HG02970 (cell line): ENCODE measurements at regions not wholly inside any gene's neighbourhood (a gene's known extent, or its start where the extent isn't known, plus 50 kb on each side); places are given as distances from the start of the nearest gene placed in this dataset.

Experiments used
- ATAC-seq: cut with Tn5 transposase; IDR thresholded peaks from one replicate; pipeline ENCODE4 v1.9.1; 2021; ENCODE audit warnings: mild to moderate bottlenecking, moderate library complexity, moderate number of reproducible peaks; ENCODE audit not compliant: unreplicated experiment, low FRiP score

- ATAC-seq, result no peak
These were observed 964.2 kb downstream of the JRKL start for GRCh38 chr11:97354026-97354425.

- no peak for ATAC-seq
These were observed 964.8 kb downstream of the JRKL start for GRCh38 chr11:97354576-97354975.

- no peak for ATAC-seq
These were observed 965.4 kb downstream of the JRKL start for GRCh38 chr11:97355230-97355629.

- no peak for ATAC-seq
These were observed 966.3 kb downstream of the JRKL start for GRCh38 chr11:97356144-97356543.

GRCh38 chr11:97359016-97359415 is 969.2 kb downstream of the JRKL start:
- ATAC-seq, result no peak

GRCh38 chr11:97361812-97362378 is 972.1 kb downstream of the JRKL start:
- ATAC-seq, result no peak

GRCh38 chr11:97363331-97363730 is 973.5 kb downstream of the JRKL start:
- no peak for ATAC-seq

- no peak for ATAC-seq
These were observed 974.2 kb downstream of the JRKL start for GRCh38 chr11:97364047-97364446.

- ATAC-seq, result no peak
These were observed 977.7 kb downstream of the JRKL start for GRCh38 chr11:97367406-97368083.

- no peak for ATAC-seq
These were observed 999.5 kb downstream of the JRKL start for GRCh38 chr11:97389270-97389669.

GRCh38 chr11:97398246-97398645 is 1008.4 kb downstream of the JRKL start:
- ATAC-seq, result no peak

- ATAC-seq, result no peak
These were observed 1019.3 kb downstream of the JRKL start for GRCh38 chr11:97409141-97409540.

- ATAC-seq, result no peak
These were observed 1025.0 kb downstream of the JRKL start for GRCh38 chr11:97414801-97415200.

- ATAC-seq, result no peak
These were observed 1029.9 kb downstream of the JRKL start for GRCh38 chr11:97419729-97420128.

GRCh38 chr11:97428247-97428790 is 1038.5 kb downstream of the JRKL start:
- no peak for ATAC-seq

- ATAC-seq, result no peak
These were observed 1041.1 kb downstream of the JRKL start for GRCh38 chr11:97430877-97431276.

GRCh38 chr11:97432926-97433325 is 1043.1 kb downstream of the JRKL start:
- ATAC-seq, result no peak

- ATAC-seq, result no peak
These were observed 1055.7 kb downstream of the JRKL start for GRCh38 chr11:97445561-97445960.

- ATAC-seq, result no peak
These were observed 1061.6 kb downstream of the JRKL start for GRCh38 chr11:97451441-97451840.

- no peak for ATAC-seq
These were observed 1065.2 kb downstream of the JRKL start for GRCh38 chr11:97454988-97455387.

- ATAC-seq, result no peak
These were observed 1070.3 kb downstream of the JRKL start for GRCh38 chr11:97460091-97460490.
